Gastroesophageal sphincter (tissue), 4 donors: ENCODE measurements at regions not wholly inside any gene's neighbourhood (a gene's known extent, or its start where the extent isn't known, plus 50 kb on each side); places are given as distances from the start of the nearest gene placed in this dataset.

Experiments used
- ATAC-seq: fragments of 150-250 bp; one replicate; pipeline ENCODE4 v1.9.1; 2016; ENCODE audit warnings: mild to moderate bottlenecking, moderate library complexity
- H3K27ac ChIP-seq, 4 donors: fragments of 200-600 bp; sonication (generic) in 3 of 4; 1 replicate in 3 of 4; 2 replicates in 1 of 4; pipeline ENCODE4 v1.5.1; 2016 to 2019
- H3K27me3 ChIP-seq: fragments of 200-600 bp; sonication (generic); one replicate; pipeline ENCODE4 v1.5.1; 2019
- H3K36me3 ChIP-seq, 2 donors: fragments of 200-600 bp; sonication (generic); one replicate each; pipeline ENCODE4 v1.5.1; 2019; ENCODE audit warnings: control low read depth in 1 of 2
- H3K4me1 ChIP-seq, 3 donors: fragments of 200-600 bp; sonication (generic); 1 replicate in 2 of 3; 2 replicates in 1 of 3; pipeline ENCODE4 v1.5.1; 2016 to 2019; ENCODE audit warnings: control low read depth in 2 of 3
- H3K4me3 ChIP-seq, 2 donors: fragments of 200-600 bp; sonication (generic); one replicate each; pipeline ENCODE4 v1.5.1; 2019; ENCODE audit warnings: mild to moderate bottlenecking in 1 of 2, moderate library complexity in 1 of 2
- H3K9me3 ChIP-seq, 3 donors: fragments of 200-600 bp; sonication (generic); one replicate each; pipeline ENCODE4 v1.5.1; 2017 to 2019; ENCODE audit warnings: control low read depth in 2 of 3
- EP300 ChIP-seq: sonication (generic); formaldehyde crosslinking; IDR thresholded peaks from one replicate; pipeline ENCODE4 v1.6.1; 2017; ENCODE audit warnings: antibody characterized with exemption, mild to moderate bottlenecking
- POLR2A ChIP-seq, 2 donors: fragments of 450-650 bp; IDR thresholded peaks; one replicate each; pipeline ENCODE4 v1.6.1; 2017; ENCODE audit warnings: antibody characterized with exemption in 2 of 2, mild to moderate bottlenecking in 2 of 2, moderate library complexity in 1 of 2
- POLR2AphosphoS5 ChIP-seq: sonication (generic); formaldehyde crosslinking; IDR thresholded peaks from one replicate; pipeline ENCODE4 v1.6.1; 2017; ENCODE audit warnings: antibody characterized with exemption
- WGBS, 2 donors: methylation state at CpG; one replicate each; pipeline ENCODE4 v1.1.5; 2018; ENCODE audit warnings: low coverage in 1 of 2; 5-methylcytosine and 5-hydroxymethylcytosine counted together
- TF ChIP-seq, protein P1 (sequence below), 4 experiments: fragments of 200-600 bp in 2 of 4; fragments of 450-650 bp in 2 of 4; sonication (generic) in 1 of 4; IDR thresholded peaks; one replicate each; pipeline ENCODE4 v1.5.1; 2017 to 2019; ENCODE audit warnings: antibody characterized with exemption in 4 of 4, mild to moderate bottlenecking in 2 of 4, moderate library complexity in 2 of 4

DNA sequence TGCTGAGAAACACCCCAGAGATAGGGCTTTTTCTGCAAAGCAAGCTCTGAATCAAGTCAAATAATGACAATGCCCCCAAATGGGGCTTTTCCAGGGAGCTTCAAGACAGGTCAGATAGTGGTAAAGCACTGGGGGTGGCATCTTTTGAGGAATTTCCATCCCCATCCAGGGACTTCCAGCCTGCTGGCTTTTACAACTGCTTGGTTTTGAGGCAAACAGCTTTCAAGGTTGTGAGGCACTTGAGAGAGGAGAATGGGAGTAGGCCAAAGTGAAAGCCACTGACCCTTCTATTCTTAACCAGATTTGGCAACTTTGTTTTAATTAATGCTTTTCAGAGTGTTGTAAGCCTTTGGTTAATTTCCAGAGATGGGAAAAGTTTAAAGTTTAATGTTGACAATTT, 762.0 kb upstream of the POU3F3 start:
- H3K36me3 ChIP-seq = no peaks in the 10 kb centered on the region
- TF ChIP-seq POLR2AphosphoS5 (no peak), POLR2A (IDR thresholded peaks at IDR 0.05) (no peak), EP300 (no peak)
- TF ChIP-seq, protein P1, sequence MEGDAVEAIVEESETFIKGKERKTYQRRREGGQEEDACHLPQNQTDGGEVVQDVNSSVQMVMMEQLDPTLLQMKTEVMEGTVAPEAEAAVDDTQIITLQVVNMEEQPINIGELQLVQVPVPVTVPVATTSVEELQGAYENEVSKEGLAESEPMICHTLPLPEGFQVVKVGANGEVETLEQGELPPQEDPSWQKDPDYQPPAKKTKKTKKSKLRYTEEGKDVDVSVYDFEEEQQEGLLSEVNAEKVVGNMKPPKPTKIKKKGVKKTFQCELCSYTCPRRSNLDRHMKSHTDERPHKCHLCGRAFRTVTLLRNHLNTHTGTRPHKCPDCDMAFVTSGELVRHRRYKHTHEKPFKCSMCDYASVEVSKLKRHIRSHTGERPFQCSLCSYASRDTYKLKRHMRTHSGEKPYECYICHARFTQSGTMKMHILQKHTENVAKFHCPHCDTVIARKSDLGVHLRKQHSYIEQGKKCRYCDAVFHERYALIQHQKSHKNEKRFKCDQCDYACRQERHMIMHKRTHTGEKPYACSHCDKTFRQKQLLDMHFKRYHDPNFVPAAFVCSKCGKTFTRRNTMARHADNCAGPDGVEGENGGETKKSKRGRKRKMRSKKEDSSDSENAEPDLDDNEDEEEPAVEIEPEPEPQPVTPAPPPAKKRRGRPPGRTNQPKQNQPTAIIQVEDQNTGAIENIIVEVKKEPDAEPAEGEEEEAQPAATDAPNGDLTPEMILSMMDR (IDR thresholded peaks at IDR 0.05) = no peak
- H3K9me3 ChIP-seq = no peaks in the 10 kb centered on the region
- no peak overlapping the region for H3K4me3 ChIP-seq
- no peak overlapping the region for H3K27ac ChIP-seq
- ATAC-seq = no peak
- H3K4me1 ChIP-seq = no peaks in the 10 kb centered on the region
- H3K27me3 ChIP-seq = no peaks in the 10 kb centered on the region

DNA sequence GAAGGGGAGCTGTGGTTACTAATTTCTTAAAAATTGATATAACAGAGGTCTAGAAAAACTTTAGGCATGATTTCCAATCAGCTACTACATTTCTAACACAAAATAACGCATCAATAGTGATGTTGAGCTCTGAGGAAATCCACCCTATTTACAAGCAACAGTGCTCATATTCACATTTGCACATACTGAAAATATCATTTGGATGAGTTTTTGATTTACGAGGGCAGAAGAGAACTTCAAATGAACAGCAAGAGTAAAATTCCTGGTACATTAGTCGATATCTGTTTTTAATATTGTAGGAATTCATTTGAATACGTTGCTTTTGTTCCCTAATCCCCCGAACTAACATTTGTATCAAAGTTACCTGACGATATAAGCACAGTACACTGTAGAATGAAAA, 761.0 kb upstream of the POU3F3 start:
- no peaks in the 10 kb centered on the region for H3K4me1 ChIP-seq
- TF ChIP-seq POLR2AphosphoS5 (no peak), EP300 (no peak), POLR2A (IDR thresholded peaks at IDR 0.05) (no peak)
- TF ChIP-seq, protein P1 (IDR thresholded peaks at IDR 0.05) = no peak
- no peaks in the 10 kb centered on the region for H3K27me3 ChIP-seq
- no peak overlapping the region for H3K27ac ChIP-seq
- H3K9me3 ChIP-seq = no peaks in the 10 kb centered on the region
- no peak for ATAC-seq
- 81 to 92% methylated on average over 6 of the region's 6 CpGs for WGBS, 2 donors
- no peak overlapping the region for H3K4me3 ChIP-seq
- no peaks in the 10 kb centered on the region for H3K36me3 ChIP-seq

DNA sequence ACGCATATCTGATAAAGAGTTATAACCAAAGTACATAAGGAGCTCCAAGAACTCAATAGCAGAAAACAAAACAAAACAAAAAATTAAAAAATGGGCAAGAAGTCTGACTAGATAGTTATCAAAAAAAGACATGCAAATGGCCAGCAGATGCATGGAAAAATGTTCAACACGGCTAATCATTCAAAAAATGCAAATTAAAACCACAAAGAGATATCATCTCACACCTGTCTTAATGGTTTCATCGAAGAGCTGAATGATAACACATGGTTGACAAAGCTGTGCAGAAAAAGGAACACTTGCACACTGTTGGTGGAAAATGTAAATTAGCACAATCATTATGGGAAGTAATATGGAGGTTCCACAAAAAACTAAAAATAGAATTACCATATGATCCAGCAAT, 751.3 kb upstream of the POU3F3 start:
- 69 to 77% methylated on average over 2 to 3 of the region's 3 CpGs for WGBS, 2 donors
- no peak overlapping the region for H3K4me3 ChIP-seq
- ATAC-seq = no peak
- no peaks in the 10 kb centered on the region for H3K9me3 ChIP-seq
- no peak overlapping the region for H3K27ac ChIP-seq
- H3K4me1 ChIP-seq = no peaks in the 10 kb centered on the region
- H3K36me3 ChIP-seq = no peaks in the 10 kb centered on the region
- TF ChIP-seq EP300 (no peak), POLR2AphosphoS5 (no peak), POLR2A (IDR thresholded peaks at IDR 0.05) (no peak)
- TF ChIP-seq, protein P1 (IDR thresholded peaks at IDR 0.05) = no peak
- H3K27me3 ChIP-seq = no peaks in the 10 kb centered on the region

DNA sequence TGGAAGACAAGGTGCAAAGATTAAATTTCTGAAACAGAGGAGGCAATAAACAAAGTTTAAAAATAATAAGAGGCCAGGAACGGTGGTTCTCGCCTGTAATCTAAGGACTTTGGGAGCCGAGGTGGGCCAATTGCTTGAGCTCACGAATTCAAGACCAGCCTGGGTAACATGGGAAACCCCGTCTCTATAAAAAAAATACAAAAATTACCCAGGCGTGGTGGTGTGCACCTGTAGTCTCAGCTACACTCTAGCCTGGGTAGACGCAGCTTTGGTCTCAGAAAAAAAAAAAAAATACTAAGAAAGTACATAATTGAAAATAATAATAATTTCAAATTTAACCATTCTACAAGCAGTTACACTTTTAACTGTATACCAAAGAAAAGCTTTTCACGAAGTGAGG, 744.6 kb upstream of the POU3F3 start:
- no peak for ATAC-seq
- 73 to 83% methylated on average over 4 to 8 of the region's 8 CpGs for WGBS, 2 donors
- Histone ChIP-seq H3K4me3 (no peak overlapping the region), H3K9me3 (no peaks in the 10 kb centered on the region), H3K27me3 (no peaks in the 10 kb centered on the region), H3K4me1 (no peaks in the 10 kb centered on the region), H3K27ac (no peak overlapping the region), H3K36me3 (no peaks in the 10 kb centered on the region)
- no peak for TF ChIP-seq POLR2AphosphoS5
- TF ChIP-seq, protein P1 (IDR thresholded peaks at IDR 0.05) = no peak
- no peak for TF ChIP-seq EP300
- TF ChIP-seq POLR2A (IDR thresholded peaks at IDR 0.05) = no peak

DNA sequence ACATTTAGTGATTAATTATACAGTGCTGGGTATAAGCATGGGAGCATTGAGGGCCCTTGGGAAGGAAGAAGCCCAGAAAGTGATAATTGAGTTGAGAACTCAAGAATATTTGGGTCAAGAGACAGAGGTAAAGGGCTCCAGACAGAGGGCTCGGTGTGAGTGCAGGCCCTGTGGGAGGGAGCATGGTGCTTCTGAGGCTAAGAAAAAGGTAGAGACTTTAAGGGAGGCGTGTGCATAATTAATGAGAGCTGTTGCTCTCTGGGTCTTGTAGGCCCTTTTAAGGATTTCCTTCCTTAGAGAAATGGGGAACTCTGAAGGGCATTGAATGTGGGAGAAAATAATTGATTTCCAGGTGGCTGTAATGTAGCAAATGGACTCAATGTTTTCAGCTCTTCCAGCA, 735.0 kb upstream of the POU3F3 start:
- no peaks in the 10 kb centered on the region for H3K9me3 ChIP-seq
- H3K4me1 ChIP-seq = no peaks in the 10 kb centered on the region
- no peak overlapping the region for H3K27ac ChIP-seq
- WGBS, 2 donors = 47 to 56% methylated on average over 2 of the region's 2 CpGs
- TF ChIP-seq, protein P1 (IDR thresholded peaks at IDR 0.05) = no peak
- no peak for TF ChIP-seq EP300
- TF ChIP-seq POLR2A (IDR thresholded peaks at IDR 0.05) = no peak
- TF ChIP-seq POLR2AphosphoS5 = no peak
- H3K36me3 ChIP-seq = no peaks in the 10 kb centered on the region
- no peak overlapping the region for H3K4me3 ChIP-seq
- ATAC-seq = no peak
- H3K27me3 ChIP-seq = no peaks in the 10 kb centered on the region
